ENCODE measurements at regions not wholly inside any gene's neighbourhood (a gene's known extent, or its start where the extent isn't known, plus 50 kb on each side); places are given as distances from the start of the nearest gene placed in this dataset.

GRCh38 chr3:102691507-102691906, 256.7 kb downstream of the ZPLD1 start:
- no peak for TF ChIP-seq GATA3 (IDR thresholded peaks at IDR 0.05; ENCODE audit: low read depth, low read length)
- no peak for TF ChIP-seq GATA2 (IDR thresholded peaks at IDR 0.05; ENCODE audit: low read depth, low read length)
